ENCODE measurements at regions not wholly inside any gene's neighbourhood (a gene's known extent, or its start where the extent isn't known, plus 50 kb on each side); places are given as distances from the start of the nearest gene placed in this dataset.

GRCh38 chr1:57644667-57645066, 220.8 kb upstream of the DAB1 start:
- no peak for ATAC-seq (replicated peaks)
- no peak overlapping the region for H3K27ac Mint-ChIP-seq
- H3K4me1 Mint-ChIP-seq = no peaks in the 10 kb centered on the region
- H3K36me3 Mint-ChIP-seq (ENCODE audit: low read depth) = no peaks in the 10 kb centered on the region
- peaks cover 24% of the 10 kb centered on the region for H3K27me3 Mint-ChIP-seq
- no peak overlapping the region for H3K4me3 Mint-ChIP-seq
- H3K9me3 Mint-ChIP-seq = no peaks in the 10 kb centered on the region

GRCh38 chr1:57638239-57638638, 214.4 kb upstream of the DAB1 start:
- Mint-ChIP-seq H3K4me1 (no peaks in the 10 kb centered on the region), H3K4me3 (no peak overlapping the region), H3K36me3 (ENCODE audit: low read depth) (no peaks in the 10 kb centered on the region), H3K27ac (no peak overlapping the region), H3K9me3 (no peaks in the 10 kb centered on the region), H3K27me3 (peaks cover 41% of the 10 kb centered on the region)
- no peak for ATAC-seq (replicated peaks)

- H3K36me3 Mint-ChIP-seq (ENCODE audit: low read depth) = no peaks in the 10 kb centered on the region
- H3K27ac Mint-ChIP-seq = no peak overlapping the region
- H3K4me1 Mint-ChIP-seq = no peaks in the 10 kb centered on the region
- H3K9me3 Mint-ChIP-seq = no peaks in the 10 kb centered on the region
- no peak for ATAC-seq (replicated peaks)
- H3K4me3 Mint-ChIP-seq = no peak overlapping the region
- H3K27me3 Mint-ChIP-seq = peaks cover 41% of the 10 kb centered on the region
Measured at GRCh38 chr1:57637155-57637554, 213.3 kb upstream of the DAB1 start.

GRCh38 chr1:57633881-57634280, 210.0 kb upstream of the DAB1 start:
- no peaks in the 10 kb centered on the region for H3K9me3 Mint-ChIP-seq
- ATAC-seq (replicated peaks) = no peak
- no peak overlapping the region for H3K27ac Mint-ChIP-seq

GRCh38 chr1:57633056-57633455, 209.2 kb upstream of the DAB1 start:
- no peaks in the 10 kb centered on the region for H3K36me3 Mint-ChIP-seq (ENCODE audit: low read depth)
- H3K27ac Mint-ChIP-seq = no peak overlapping the region

More at GRCh38 chr1:57633881-57634280, 210.0 kb upstream of the DAB1 start:
- no peaks in the 10 kb centered on the region for H3K36me3 Mint-ChIP-seq (ENCODE audit: low read depth)
- H3K27me3 Mint-ChIP-seq = peaks cover 40% of the 10 kb centered on the region
- no peak overlapping the region for H3K4me3 Mint-ChIP-seq
- H3K4me1 Mint-ChIP-seq = no peaks in the 10 kb centered on the region

GRCh38 chr1:57632401-57632800, 208.5 kb upstream of the DAB1 start:
- no peak for ATAC-seq (replicated peaks)
- H3K36me3 Mint-ChIP-seq (ENCODE audit: low read depth) = no peaks in the 10 kb centered on the region
- no peak overlapping the region for H3K27ac Mint-ChIP-seq
- H3K4me1 Mint-ChIP-seq = no peaks in the 10 kb centered on the region
- H3K9me3 Mint-ChIP-seq = no peaks in the 10 kb centered on the region
- H3K4me3 Mint-ChIP-seq = no peak overlapping the region
- peaks cover 38% of the 10 kb centered on the region for H3K27me3 Mint-ChIP-seq

More at GRCh38 chr1:57633056-57633455, 209.2 kb upstream of the DAB1 start:
- H3K27me3 Mint-ChIP-seq = peaks cover 38% of the 10 kb centered on the region
- ATAC-seq (replicated peaks) = no peak
- H3K4me3 Mint-ChIP-seq = no peak overlapping the region
- no peaks in the 10 kb centered on the region for H3K9me3 Mint-ChIP-seq
- no peaks in the 10 kb centered on the region for H3K4me1 Mint-ChIP-seq

- no peak for ATAC-seq (replicated peaks)
- Mint-ChIP-seq H3K9me3 (no peaks in the 10 kb centered on the region), H3K4me3 (no peak overlapping the region), H3K4me1 (no peaks in the 10 kb centered on the region), H3K36me3 (ENCODE audit: low read depth) (no peaks in the 10 kb centered on the region), H3K27me3 (peaks cover 20% of the 10 kb centered on the region), H3K27ac (no peak overlapping the region)
Measured at GRCh38 chr1:57627612-57628011, 203.8 kb upstream of the DAB1 start.

- H3K27me3 Mint-ChIP-seq = peaks cover 10% of the 10 kb centered on the region
- ATAC-seq (replicated peaks) = no peak
- H3K4me3 Mint-ChIP-seq = no peak overlapping the region
- no peaks in the 10 kb centered on the region for H3K36me3 Mint-ChIP-seq (ENCODE audit: low read depth)
- no peaks in the 10 kb centered on the region for H3K9me3 Mint-ChIP-seq
- no peaks in the 10 kb centered on the region for H3K4me1 Mint-ChIP-seq
- H3K27ac Mint-ChIP-seq = no peak overlapping the region
Measured at GRCh38 chr1:57623791-57624538, 200.1 kb upstream of the DAB1 start.

- ATAC-seq (replicated peaks) = no peak
- H3K9me3 Mint-ChIP-seq = no peaks in the 10 kb centered on the region
- no peaks in the 10 kb centered on the region for H3K4me1 Mint-ChIP-seq
- no peak overlapping the region for H3K4me3 Mint-ChIP-seq
- peaks cover 7% of the 10 kb centered on the region for H3K27me3 Mint-ChIP-seq
- H3K27ac Mint-ChIP-seq = no peak overlapping the region
- no peaks in the 10 kb centered on the region for H3K36me3 Mint-ChIP-seq (ENCODE audit: low read depth)
Measured at GRCh38 chr1:57623039-57623790, 199.4 kb upstream of the DAB1 start.

GRCh38 chr1:57621776-57622175, 197.9 kb upstream of the DAB1 start:
- Mint-ChIP-seq H3K4me3 (no peak overlapping the region), H3K9me3 (no peaks in the 10 kb centered on the region), H3K27me3 (peaks cover 11% of the 10 kb centered on the region), H3K27ac (no peak overlapping the region), H3K36me3 (ENCODE audit: low read depth) (no peaks in the 10 kb centered on the region), H3K4me1 (no peaks in the 10 kb centered on the region)
- no peak for ATAC-seq (replicated peaks)

- Mint-ChIP-seq H3K27me3 (peaks cover 11% of the 10 kb centered on the region), H3K4me1 (no peaks in the 10 kb centered on the region), H3K4me3 (no peak overlapping the region), H3K36me3 (ENCODE audit: low read depth) (no peaks in the 10 kb centered on the region), H3K9me3 (no peaks in the 10 kb centered on the region), H3K27ac (no peak overlapping the region)
- ATAC-seq (replicated peaks) = no peak
Measured at GRCh38 chr1:57620605-57621004, 196.7 kb upstream of the DAB1 start.

GRCh38 chr1:57616921-57617320, 193.1 kb upstream of the DAB1 start:
- Mint-ChIP-seq H3K4me1 (no peaks in the 10 kb centered on the region), H3K9me3 (no peaks in the 10 kb centered on the region), H3K4me3 (no peak overlapping the region), H3K27ac (no peak overlapping the region), H3K36me3 (ENCODE audit: low read depth) (no peaks in the 10 kb centered on the region), H3K27me3 (peaks cover 4% of the 10 kb centered on the region)
- no peak for ATAC-seq (replicated peaks)

GRCh38 chr1:57615956-57616355, 192.1 kb upstream of the DAB1 start:
- Mint-ChIP-seq H3K27me3 (peaks cover 4% of the 10 kb centered on the region), H3K36me3 (ENCODE audit: low read depth) (no peaks in the 10 kb centered on the region), H3K4me3 (no peak overlapping the region), H3K4me1 (no peaks in the 10 kb centered on the region), H3K27ac (no peak overlapping the region), H3K9me3 (no peaks in the 10 kb centered on the region)
- no peak for ATAC-seq (replicated peaks)

GRCh38 chr1:57612833-57613232, 189.0 kb upstream of the DAB1 start:
- Mint-ChIP-seq H3K27me3 (peaks cover 4% of the 10 kb centered on the region), H3K27ac (no peak overlapping the region), H3K4me1 (no peaks in the 10 kb centered on the region), H3K9me3 (no peaks in the 10 kb centered on the region), H3K36me3 (ENCODE audit: low read depth) (no peaks in the 10 kb centered on the region), H3K4me3 (no peak overlapping the region)
- no peak for ATAC-seq (replicated peaks)

- no peak for ATAC-seq (replicated peaks)
- H3K4me3 Mint-ChIP-seq = no peak overlapping the region
Measured at GRCh38 chr1:57605933-57606332, 182.1 kb upstream of the DAB1 start.

More at GRCh38 chr1:57605933-57606332, 182.1 kb upstream of the DAB1 start:
- no peaks in the 10 kb centered on the region for H3K36me3 Mint-ChIP-seq (ENCODE audit: low read depth)
- H3K9me3 Mint-ChIP-seq = no peaks in the 10 kb centered on the region
- H3K4me1 Mint-ChIP-seq = no peaks in the 10 kb centered on the region
- peaks cover 17% of the 10 kb centered on the region for H3K27me3 Mint-ChIP-seq
- H3K27ac Mint-ChIP-seq = no peak overlapping the region
